H9 (cell line): ENCODE measurements at regions not wholly inside any gene's neighbourhood (a gene's known extent, or its start where the extent isn't known, plus 50 kb on each side); places are given as distances from the start of the nearest gene placed in this dataset.

Source experiments
- DNase-seq: peaks from one replicate; pipeline ENCODE4 v3.0.0-alpha.2; 2017
- H2AFZ ChIP-seq: one replicate; pipeline ENCODE4 v1.6.1; 2013; ENCODE audit warnings: mild to moderate bottlenecking, low read length, control low read depth, moderate library complexity
- H2AK5ac ChIP-seq: 2 replicates; pipeline ENCODE4 v1.6.1; 2013; ENCODE audit warnings: low read length, control low read depth, mixed read lengths; ENCODE audit not compliant: insufficient read length
- H2BK120ac ChIP-seq: one replicate; pipeline ENCODE4 v1.6.1; 2013; ENCODE audit warnings: low read depth, mild to moderate bottlenecking, low read length, control low read depth, inconsistent platforms; ENCODE audit not compliant: poor library complexity, severe bottlenecking
- H2BK12ac ChIP-seq: 2 replicates; pipeline ENCODE4 v1.6.1; 2013; ENCODE audit warnings: low read length, control low read depth, mixed read lengths, low read depth; ENCODE audit not compliant: insufficient read length
- H2BK15ac ChIP-seq: 2 replicates; pipeline ENCODE4 v1.6.1; 2013; ENCODE audit warnings: low read depth, low read length, control low read depth
- H2BK20ac ChIP-seq: one replicate; pipeline ENCODE4 v1.6.1; 2013; ENCODE audit warnings: low read depth, mild to moderate bottlenecking, low read length, control low read depth, inconsistent platforms; ENCODE audit not compliant: poor library complexity, severe bottlenecking
- H2BK5ac ChIP-seq: 2 replicates; pipeline ENCODE4 v1.6.1; 2013; ENCODE audit warnings: low read length, control low read depth, mixed read lengths; ENCODE audit not compliant: insufficient read length
- H3K14ac ChIP-seq: 2 replicates; pipeline ENCODE4 v1.6.1; 2013; ENCODE audit warnings: low read length, control low read depth; ENCODE audit not compliant: insufficient read depth
- H3K18ac ChIP-seq: 2 replicates; pipeline ENCODE4 v1.6.1; 2013; ENCODE audit warnings: low read depth, mild to moderate bottlenecking, mixed read lengths, low read length, control low read depth; ENCODE audit not compliant: insufficient read length
- H3K23ac ChIP-seq: 2 replicates; pipeline ENCODE4 v1.6.1; 2013; ENCODE audit warnings: low read length, control low read depth, mixed read lengths, low read depth; ENCODE audit not compliant: insufficient read length
- H3K23me2 ChIP-seq: 2 replicates; pipeline ENCODE4 v1.6.1; 2013; ENCODE audit warnings: low read depth, mild to moderate bottlenecking, mixed read lengths, low read length, control low read depth; ENCODE audit not compliant: insufficient read length, poor library complexity, severe bottlenecking
- H3K27ac ChIP-seq: 2 replicates; pipeline ENCODE4 v1.5.1; 2013; ENCODE audit warnings: low read length, control low read depth, mixed read lengths, low read depth; ENCODE audit not compliant: insufficient read length
- H3K27me3 ChIP-seq: 2 replicates; pipeline ENCODE4 v1.6.1; 2013; ENCODE audit warnings: low read length, control low read depth, inconsistent platforms; ENCODE audit not compliant: insufficient read depth
- H3K4ac ChIP-seq: 2 replicates; pipeline ENCODE4 v1.6.1; 2013; ENCODE audit warnings: low read depth, mild to moderate bottlenecking, control low read depth, inconsistent platforms, low read length, moderate library complexity
- H3K4me1 ChIP-seq: 2 replicates; pipeline ENCODE4 v1.6.1; 2013; ENCODE audit warnings: low read length, control low read depth, inconsistent platforms; ENCODE audit not compliant: insufficient read depth
- H3K4me2 ChIP-seq: 2 replicates; pipeline ENCODE4 v1.6.1; 2013; ENCODE audit warnings: low read length, control low read depth, mixed read lengths; ENCODE audit not compliant: insufficient read length, insufficient read depth
- H3K56ac ChIP-seq: 2 replicates; pipeline ENCODE4 v1.6.1; 2013; ENCODE audit warnings: low read depth, mild to moderate bottlenecking, mixed read lengths, low read length, control low read depth; ENCODE audit not compliant: insufficient read length
- H3K79me1 ChIP-seq: 2 replicates; pipeline ENCODE4 v1.6.1; 2013; ENCODE audit warnings: low read depth, mild to moderate bottlenecking, moderate library complexity, low read length, control low read depth, inconsistent platforms; ENCODE audit not compliant: insufficient read depth, poor library complexity, severe bottlenecking
- H3K79me2 ChIP-seq: 2 replicates; pipeline ENCODE4 v1.6.1; 2013; ENCODE audit warnings: low read length, control low read depth, inconsistent platforms; ENCODE audit not compliant: insufficient read depth
- H3K9ac ChIP-seq: 2 replicates; pipeline ENCODE4 v1.6.1; 2013; ENCODE audit warnings: low read length, control low read depth, mixed read lengths; ENCODE audit not compliant: insufficient read length; ENCODE audit errors: extremely low read depth
- H3K9me3 ChIP-seq: one replicate; pipeline ENCODE4 v1.6.1; 2013; ENCODE audit warnings: low read depth, low read length, inconsistent platforms; ENCODE audit not compliant: control insufficient read depth
- H3T11ph ChIP-seq: one replicate; pipeline ENCODE4 v1.6.1; 2013; ENCODE audit warnings: mild to moderate bottlenecking, low read length, control low read depth, inconsistent platforms
- H4K20me1 ChIP-seq: one replicate; pipeline ENCODE4 v1.6.1; 2013; ENCODE audit not compliant: control insufficient read depth, insufficient read length, insufficient read depth
- H4K5ac ChIP-seq: 2 replicates; pipeline ENCODE4 v1.6.1; 2013; ENCODE audit warnings: low read depth, mild to moderate bottlenecking, mixed read lengths, low read length, control low read depth; ENCODE audit not compliant: insufficient read length
- H4K8ac ChIP-seq: replicated peaks from 2 replicates; pipeline ENCODE4 v1.6.1; 2013; ENCODE audit warnings: low read length, control low read depth, mixed read lengths, low read depth; ENCODE audit not compliant: insufficient read length
- H4K91ac ChIP-seq: 2 replicates; pipeline ENCODE4 v1.6.1; 2013; ENCODE audit warnings: low read depth, mild to moderate bottlenecking, moderate library complexity, mixed read lengths, low read length, control low read depth; ENCODE audit not compliant: insufficient read length
- H3K27ac Mint-ChIP-seq, 3 experiments: 2 replicates in 2 of 3; 3 replicates in 1 of 3; pipeline ENCODE4 v1.8.0; 2020 to 2021; ENCODE audit warnings: mixed read lengths in 3 of 3, mild to moderate bottlenecking in 1 of 3, moderate library complexity in 1 of 3
- H3K27me3 Mint-ChIP-seq: 2 replicates; pipeline ENCODE4 v1.8.0; 2021; ENCODE audit warnings: low read depth, mild to moderate bottlenecking, moderate library complexity, mixed read lengths
- H3K36me3 Mint-ChIP-seq, 3 experiments: 2 replicates in 2 of 3; 3 replicates in 1 of 3; pipeline ENCODE4 v1.8.0; 2020 to 2021; ENCODE audit warnings: low read depth in 3 of 3, mixed read lengths in 3 of 3; ENCODE audit not compliant: insufficient read depth in 1 of 3
- H3K4me1 Mint-ChIP-seq, 2 experiments: 2 replicates each; pipeline ENCODE4 v1.8.0; 2020; ENCODE audit warnings: mixed read lengths in 2 of 2
- H3K4me3 Mint-ChIP-seq, 2 experiments: 2 replicates in 1 of 2; 3 replicates in 1 of 2; pipeline ENCODE4 v1.8.0; 2020 to 2021; ENCODE audit warnings: mild to moderate bottlenecking in 2 of 2, mixed read lengths in 2 of 2, moderate library complexity in 1 of 2
- H3K9me3 Mint-ChIP-seq, 2 experiments: 2 replicates in 1 of 2; 3 replicates in 1 of 2; pipeline ENCODE4 v1.8.0; 2020; ENCODE audit warnings: mild to moderate bottlenecking in 2 of 2, mixed read lengths in 2 of 2, moderate library complexity in 1 of 2
- CTCF ChIP-seq: fragments of 200-600 bp; sonication (generic); conservative IDR thresholded peaks from 3 replicates; pipeline ENCODE4 v1.8.0; 2021; ENCODE audit warnings: antibody characterized with exemption, mild to moderate bottlenecking
- WGBS: extraction: QIAGEN DNeasy Blood & Tissue Kit; methylation state at CpG from one replicate; pipeline ENCODE4 v1.1.7; 2013; ENCODE audit warnings: missing lambda C conversion rate, low lambda C conversion rate, mixed read lengths; ENCODE audit not compliant: insufficient read length; ENCODE audit errors: extremely low coverage; 5-methylcytosine and 5-hydroxymethylcytosine counted together

- H3K27ac Mint-ChIP-seq = no peak overlapping the region; a peak in 1 of 7 replicates
- Histone ChIP-seq H3K79me2 (no peaks in the 10 kb centered on the region), H3K9me3 (no peaks in the 10 kb centered on the region), H3K79me1 (no peaks in the 10 kb centered on the region), H3K14ac (no peak overlapping the region), H3K4ac (no peak overlapping the region), H2BK20ac (no peak overlapping the region), H2AK5ac (no peak overlapping the region), H3K23me2 (no peaks in the 10 kb centered on the region), H4K91ac (no peak overlapping the region), H3K4me2 (no peak overlapping the region), H2BK12ac (no peak overlapping the region), H3K18ac (no peak overlapping the region), H4K8ac (no peak overlapping the region), H4K20me1 (no peaks in the 10 kb centered on the region), H3K27me3 (no peaks in the 10 kb centered on the region), H2BK15ac (no peak overlapping the region), H3K56ac (no peak overlapping the region), H3K23ac (no peak overlapping the region), H2BK5ac (no peak overlapping the region), H2AFZ (no peak overlapping the region), H3K9ac (no peak overlapping the region), H2BK120ac (no peak overlapping the region), H3T11ph (no peak overlapping the region), H4K5ac (no peak overlapping the region), H3K4me1 (no peaks in the 10 kb centered on the region), H3K27ac (no peak overlapping the region)
- no peaks in the 10 kb centered on the region for H3K4me1 Mint-ChIP-seq
- no CpG with 5 or more reads among the region's 4 CpGs for WGBS
- H3K36me3 Mint-ChIP-seq = no peaks in the 10 kb centered on the region
- no peaks in the 10 kb centered on the region for H3K27me3 Mint-ChIP-seq
- no peak for DNase-seq
- no peak for TF ChIP-seq CTCF
- no peak overlapping the region for H3K4me3 Mint-ChIP-seq
- H3K9me3 Mint-ChIP-seq = no peaks in the 10 kb centered on the region
Measured at GRCh38 chr2:35938838-35939237, 416.7 kb upstream of the CRIM1 start.
